GM23338 (cell line): ENCODE measurements at regions not wholly inside any gene's neighbourhood (a gene's known extent, or its start where the extent isn't known, plus 50 kb on each side); places are given as distances from the start of the nearest gene placed in this dataset.

Experiments used
- CREB1 ChIP-seq: fragments of 250-450 bp; sonication (Bioruptor Pico); IDR thresholded peaks from 2 replicates; pipeline ENCODE4 v1.5.0; 2020; ENCODE audit warnings: low read depth, mild to moderate bottlenecking, moderate library complexity
- CTCF ChIP-seq, 2 experiments: fragments of 200-600 bp in 1 of 2; sonication (generic) in 1 of 2; conservative IDR thresholded peaks; 2 replicates each; pipeline versions ENCODE4 v1.5.1 to v1.6.1; 2016 to 2017; ENCODE audit warnings: antibody characterized with exemption in 2 of 2, low read depth in 2 of 2, mild to moderate bottlenecking in 2 of 2, moderate library complexity in 1 of 2
- ETS1 ChIP-seq: IDR thresholded peaks from 2 replicates; pipeline ENCODE4 v1.6.1; 2016; ENCODE audit warnings: antibody characterized with exemption
- EZH2 ChIP-seq: fragments of 200-600 bp; sonication (generic); IDR thresholded peaks from one replicate; pipeline ENCODE4 v1.8.0; 2017; ENCODE audit warnings: antibody characterized with exemption, mild to moderate bottlenecking, low read depth; ENCODE audit not compliant: unreplicated experiment
- EZH2phosphoT487 ChIP-seq: fragments of 200-600 bp; sonication (generic); IDR thresholded peaks from one replicate; pipeline ENCODE4 v1.8.1; 2018; ENCODE audit warnings: antibody characterized with exemption; ENCODE audit not compliant: unreplicated experiment
- JUNB ChIP-seq: IDR thresholded peaks from one replicate; pipeline ENCODE4 v1.6.1; 2016; ENCODE audit warnings: antibody characterized with exemption; ENCODE audit not compliant: unreplicated experiment
- NANOG ChIP-seq: IDR thresholded peaks from 2 replicates; pipeline ENCODE4 v1.6.1; 2016; ENCODE audit warnings: antibody characterized with exemption, borderline replicate concordance
- POLR2AphosphoS5 ChIP-seq: IDR thresholded peaks from 2 replicates; pipeline ENCODE4 v1.6.1; 2016; ENCODE audit warnings: antibody characterized with exemption, low read depth
- REST ChIP-seq: IDR thresholded peaks from one replicate; pipeline ENCODE4 v1.6.1; 2018; ENCODE audit warnings: antibody characterized with exemption; ENCODE audit not compliant: unreplicated experiment
- STAT1 ChIP-seq: IDR thresholded peaks from one replicate; pipeline ENCODE4 v1.6.1; 2016; ENCODE audit warnings: antibody characterized with exemption; ENCODE audit not compliant: unreplicated experiment
- ZNF114 ChIP-seq: fragments of 250-450 bp; sonication (Bioruptor Pico); IDR thresholded peaks from 2 replicates; pipeline ENCODE4 v1.5.0; 2020; ENCODE audit warnings: mild to moderate bottlenecking, moderate library complexity
- ZNF331 ChIP-seq: fragments of 250-450 bp; sonication (Bioruptor Pico); IDR thresholded peaks from 2 replicates; pipeline ENCODE4 v1.5.0; 2020; ENCODE audit warnings: low read depth, mild to moderate bottlenecking, moderate library complexity

- TF ChIP-seq CTCF (conservative IDR thresholded peaks at IDR 0.05; ENCODE audit: low read depth in 2 of 2) (no peak), EZH2phosphoT487 (no peak), STAT1 (no peak), REST (no peak), EZH2 (no peak), POLR2AphosphoS5 (no peak), JUNB (no peak), ZNF331 (CRISPR knock-in tag) (no peak), ETS1 (no peak), ZNF114 (no peak), NANOG (no peak), CREB1 (CRISPR knock-in tag) (no peak)
These were observed 130.1 kb downstream of the FOXL1 start for GRCh38 chr16:86708431-86708830.
